ENCODE measurements at regions not wholly inside any gene's neighbourhood (a gene's known extent, or its start where the extent isn't known, plus 50 kb on each side); places are given as distances from the start of the nearest gene placed in this dataset.

DNA sequence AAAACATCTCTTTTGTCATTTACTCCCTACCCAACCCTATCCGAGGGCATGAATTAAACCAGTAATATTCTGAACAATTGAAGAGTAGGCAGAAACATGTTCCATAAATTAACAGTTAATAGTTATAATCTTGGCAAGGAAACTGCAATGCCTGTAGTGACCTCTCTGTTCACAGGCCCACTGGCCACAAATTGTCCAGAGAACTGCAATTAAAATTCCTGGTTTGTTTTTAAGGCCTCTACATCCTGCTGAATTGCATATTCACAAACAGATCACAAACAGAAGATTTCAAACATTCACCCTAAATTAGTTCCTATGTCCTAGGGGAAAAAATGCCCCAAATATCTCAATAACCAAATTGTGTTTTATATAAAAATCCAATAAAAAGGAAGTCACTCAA is 143.2 kb upstream of the TRPC6 start:
- TF ChIP-seq, protein P1, sequence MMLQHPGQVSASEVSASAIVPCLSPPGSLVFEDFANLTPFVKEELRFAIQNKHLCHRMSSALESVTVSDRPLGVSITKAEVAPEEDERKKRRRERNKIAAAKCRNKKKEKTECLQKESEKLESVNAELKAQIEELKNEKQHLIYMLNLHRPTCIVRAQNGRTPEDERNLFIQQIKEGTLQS (IDR thresholded peaks at IDR 0.05), result no peak
- TF ChIP-seq POLR2AphosphoS5 (IDR thresholded peaks at IDR 0.05; ENCODE audit: low read depth, low read length) (no peak), POLR2A (IDR thresholded peaks at IDR 0.05; ENCODE audit: borderline replicate concordance, extremely low read depth, insufficient read depth, insufficient read length) (no peak), EZH2phosphoT487 (IDR thresholded peaks at IDR 0.05; ENCODE audit: borderline replicate concordance) (no peak), SRF (IDR thresholded peaks at IDR 0.05; ENCODE audit: low read depth) (no peak), ZNF274 (IDR thresholded peaks at IDR 0.05; ENCODE audit: low read depth, low read length) (no peak)
- TF ChIP-seq, protein P2, sequence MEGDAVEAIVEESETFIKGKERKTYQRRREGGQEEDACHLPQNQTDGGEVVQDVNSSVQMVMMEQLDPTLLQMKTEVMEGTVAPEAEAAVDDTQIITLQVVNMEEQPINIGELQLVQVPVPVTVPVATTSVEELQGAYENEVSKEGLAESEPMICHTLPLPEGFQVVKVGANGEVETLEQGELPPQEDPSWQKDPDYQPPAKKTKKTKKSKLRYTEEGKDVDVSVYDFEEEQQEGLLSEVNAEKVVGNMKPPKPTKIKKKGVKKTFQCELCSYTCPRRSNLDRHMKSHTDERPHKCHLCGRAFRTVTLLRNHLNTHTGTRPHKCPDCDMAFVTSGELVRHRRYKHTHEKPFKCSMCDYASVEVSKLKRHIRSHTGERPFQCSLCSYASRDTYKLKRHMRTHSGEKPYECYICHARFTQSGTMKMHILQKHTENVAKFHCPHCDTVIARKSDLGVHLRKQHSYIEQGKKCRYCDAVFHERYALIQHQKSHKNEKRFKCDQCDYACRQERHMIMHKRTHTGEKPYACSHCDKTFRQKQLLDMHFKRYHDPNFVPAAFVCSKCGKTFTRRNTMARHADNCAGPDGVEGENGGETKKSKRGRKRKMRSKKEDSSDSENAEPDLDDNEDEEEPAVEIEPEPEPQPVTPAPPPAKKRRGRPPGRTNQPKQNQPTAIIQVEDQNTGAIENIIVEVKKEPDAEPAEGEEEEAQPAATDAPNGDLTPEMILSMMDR (IDR thresholded peaks at IDR 0.05 in 2 of 3, conservative IDR thresholded peaks at IDR 0.05 in 1 of 3; ENCODE audit: borderline replicate concordance in 1 of 3, insufficient read depth in 1 of 3, low read depth in 2 of 3, low read length in 2 of 3), result no peak
- TF ChIP-seq, protein P3, sequence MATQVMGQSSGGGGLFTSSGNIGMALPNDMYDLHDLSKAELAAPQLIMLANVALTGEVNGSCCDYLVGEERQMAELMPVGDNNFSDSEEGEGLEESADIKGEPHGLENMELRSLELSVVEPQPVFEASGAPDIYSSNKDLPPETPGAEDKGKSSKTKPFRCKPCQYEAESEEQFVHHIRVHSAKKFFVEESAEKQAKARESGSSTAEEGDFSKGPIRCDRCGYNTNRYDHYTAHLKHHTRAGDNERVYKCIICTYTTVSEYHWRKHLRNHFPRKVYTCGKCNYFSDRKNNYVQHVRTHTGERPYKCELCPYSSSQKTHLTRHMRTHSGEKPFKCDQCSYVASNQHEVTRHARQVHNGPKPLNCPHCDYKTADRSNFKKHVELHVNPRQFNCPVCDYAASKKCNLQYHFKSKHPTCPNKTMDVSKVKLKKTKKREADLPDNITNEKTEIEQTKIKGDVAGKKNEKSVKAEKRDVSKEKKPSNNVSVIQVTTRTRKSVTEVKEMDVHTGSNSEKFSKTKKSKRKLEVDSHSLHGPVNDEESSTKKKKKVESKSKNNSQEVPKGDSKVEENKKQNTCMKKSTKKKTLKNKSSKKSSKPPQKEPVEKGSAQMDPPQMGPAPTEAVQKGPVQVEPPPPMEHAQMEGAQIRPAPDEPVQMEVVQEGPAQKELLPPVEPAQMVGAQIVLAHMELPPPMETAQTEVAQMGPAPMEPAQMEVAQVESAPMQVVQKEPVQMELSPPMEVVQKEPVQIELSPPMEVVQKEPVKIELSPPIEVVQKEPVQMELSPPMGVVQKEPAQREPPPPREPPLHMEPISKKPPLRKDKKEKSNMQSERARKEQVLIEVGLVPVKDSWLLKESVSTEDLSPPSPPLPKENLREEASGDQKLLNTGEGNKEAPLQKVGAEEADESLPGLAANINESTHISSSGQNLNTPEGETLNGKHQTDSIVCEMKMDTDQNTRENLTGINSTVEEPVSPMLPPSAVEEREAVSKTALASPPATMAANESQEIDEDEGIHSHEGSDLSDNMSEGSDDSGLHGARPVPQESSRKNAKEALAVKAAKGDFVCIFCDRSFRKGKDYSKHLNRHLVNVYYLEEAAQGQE (IDR thresholded peaks at IDR 0.05; ENCODE audit: low read depth), result no peak
